Activated CD4-positive, alpha-beta T cell treated with anti-CD3 and anti-CD28 coated beads, Interleukin-10, Interleukin-2, amounts not matched to agents 100 ng/mL and 50 ng/mL, durations not matched to agents 16 hours and 8 hours (primary cell): ENCODE measurements at regions not wholly inside any gene's neighbourhood (a gene's known extent, or its start where the extent isn't known, plus 50 kb on each side); places are given as distances from the start of the nearest gene placed in this dataset.
"Not testable (repeated sequence)": the region's sequence is repeated elsewhere in the genome, so short reads cannot be mapped to it uniquely, and the experiment has no call there.

ENCODE experiments used
- DNase-seq: peaks from one replicate; pipeline ENCODE4 v3.0.0-alpha.2; 2020

GRCh38 chr5:12856105-12856504, 951.9 kb upstream of the CTNND2 start:
- DNase-seq, result not testable (repeated sequence)

GRCh38 chr5:12854386-12854785, 950.1 kb upstream of the CTNND2 start:
- DNase-seq, result no peak

GRCh38 chr5:12851761-12852160, 947.5 kb upstream of the CTNND2 start:
- no peak for DNase-seq

GRCh38 chr5:12848709-12849108, 944.5 kb upstream of the CTNND2 start:
- no peak for DNase-seq

- DNase-seq, result no peak
Measured at GRCh38 chr5:12845549-12846159, 941.4 kb upstream of the CTNND2 start.

- DNase-seq, result no peak
Measured at GRCh38 chr5:12840972-12841371, 936.7 kb upstream of the CTNND2 start.

GRCh38 chr5:12837592-12837991, 933.3 kb upstream of the CTNND2 start:
- no peak for DNase-seq

GRCh38 chr5:12825163-12825562, 920.9 kb upstream of the CTNND2 start:
- no peak for DNase-seq

GRCh38 chr5:12805165-12805698, 901.0 kb upstream of the CTNND2 start:
- DNase-seq, result no peak

- no peak for DNase-seq
Measured at GRCh38 chr5:12799165-12799564, 894.9 kb upstream of the CTNND2 start.

GRCh38 chr5:12795333-12795663, 891.1 kb upstream of the CTNND2 start:
- no peak for DNase-seq

GRCh38 chr5:12794476-12795332, 890.5 kb upstream of the CTNND2 start:
- no peak for DNase-seq

- DNase-seq, result no peak
Measured at GRCh38 chr5:12793373-12793772, 889.1 kb upstream of the CTNND2 start.

- no peak for DNase-seq
Measured at GRCh38 chr5:12780536-12780935, 876.3 kb upstream of the CTNND2 start.

- no peak for DNase-seq
Measured at GRCh38 chr5:12777342-12777741, 873.1 kb upstream of the CTNND2 start.

GRCh38 chr5:12772276-12772675, 868.0 kb upstream of the CTNND2 start:
- no peak for DNase-seq

- no peak for DNase-seq
Measured at GRCh38 chr5:12759377-12759776, 855.1 kb upstream of the CTNND2 start.

GRCh38 chr5:12757035-12757434, 852.8 kb upstream of the CTNND2 start:
- no peak for DNase-seq

- DNase-seq, result no peak
Measured at GRCh38 chr5:12745537-12745936, 841.3 kb upstream of the CTNND2 start.

- DNase-seq, result no peak
Measured at GRCh38 chr5:12743582-12743981, 839.3 kb upstream of the CTNND2 start.

- DNase-seq, result no peak
Measured at GRCh38 chr5:12730354-12730753, 826.1 kb upstream of the CTNND2 start.

- no peak for DNase-seq
Measured at GRCh38 chr5:12716664-12717063, 812.4 kb upstream of the CTNND2 start.

GRCh38 chr5:12707560-12707959, 803.3 kb upstream of the CTNND2 start:
- no peak for DNase-seq

- no peak for DNase-seq
Measured at GRCh38 chr5:12704955-12705354, 800.7 kb upstream of the CTNND2 start.
